ENCODE measurements at regions not wholly inside any gene's neighbourhood (a gene's known extent, or its start where the extent isn't known, plus 50 kb on each side); places are given as distances from the start of the nearest gene placed in this dataset.

- Histone ChIP-seq H3K9me2 (ENCODE audit: low read depth, low read length) (no peaks in the 10 kb centered on the region), H3K79me2 (ENCODE audit: insufficient read depth, low read length) (no peaks in the 10 kb centered on the region), H3K9ac (ENCODE audit: low read length) (no peak overlapping the region), H3F3A (ENCODE audit: insufficient read depth, low read length) (no peaks in the 10 kb centered on the region), H3K9me3 (ENCODE audit: low read length) (no peaks in the 10 kb centered on the region), H2AFZ (ENCODE audit: low read length) (no peak overlapping the region), H3K36me3 (ENCODE audit: insufficient read depth, low read length) (no peaks in the 10 kb centered on the region), H4K20me1 (ENCODE audit: insufficient read depth, low read length) (no peaks in the 10 kb centered on the region), H3K4me2 (ENCODE audit: low read length) (no peak overlapping the region), H3K27ac (ENCODE audit: low read depth, low read length, poor library complexity, severe bottlenecking) (no peak overlapping the region), H3K4me1 (ENCODE audit: insufficient read depth, low read length, severe bottlenecking) (no peaks in the 10 kb centered on the region), H3K4me3 (ENCODE audit: low read depth, low read length, poor library complexity, severe bottlenecking) (no peak overlapping the region), H3K27me3 (ENCODE audit: insufficient read depth, low read length) (peaks cover 5% of the 10 kb centered on the region; the same call in 1 of the 2 replicates)
- TF ChIP-seq CTCF (IDR thresholded peaks at IDR 0.05; ENCODE audit: low read length) (no peak), EZH2 (IDR thresholded peaks at IDR 0.05; ENCODE audit: borderline replicate concordance, low read length) (no peak)
Measured at GRCh38 chr17:15081008-15081407, 184.1 kb downstream of the PMP22 start.

- Histone ChIP-seq H3K27ac (ENCODE audit: low read depth, low read length, poor library complexity, severe bottlenecking) (no peak overlapping the region), H2AFZ (ENCODE audit: low read length) (no peak overlapping the region)
Measured at GRCh38 chr17:15078570-15078969, 186.6 kb downstream of the PMP22 start.

GRCh38 chr17:15076991-15077663 is 188.0 kb downstream of the PMP22 start:
- no peaks in the 10 kb centered on the region for H3K27me3 ChIP-seq (ENCODE audit: insufficient read depth, low read length)
- no peak overlapping the region for H3K4me3 ChIP-seq (ENCODE audit: low read depth, low read length, poor library complexity, severe bottlenecking)
- H3K9ac ChIP-seq (ENCODE audit: low read length): no peak overlapping the region
- H3K9me3 ChIP-seq (ENCODE audit: low read length): no peaks in the 10 kb centered on the region
- H3K36me3 ChIP-seq (ENCODE audit: insufficient read depth, low read length): no peaks in the 10 kb centered on the region
- no peak overlapping the region for H2AFZ ChIP-seq (ENCODE audit: low read length)
- no peak for TF ChIP-seq EZH2 (IDR thresholded peaks at IDR 0.05; ENCODE audit: borderline replicate concordance, low read length)
- no peak for TF ChIP-seq CTCF (IDR thresholded peaks at IDR 0.05; ENCODE audit: low read length)
- no peaks in the 10 kb centered on the region for H3F3A ChIP-seq (ENCODE audit: insufficient read depth, low read length)
- H3K79me2 ChIP-seq (ENCODE audit: insufficient read depth, low read length): no peaks in the 10 kb centered on the region
- H3K9me2 ChIP-seq (ENCODE audit: low read depth, low read length): no peaks in the 10 kb centered on the region
- H3K27ac ChIP-seq (ENCODE audit: low read depth, low read length, poor library complexity, severe bottlenecking): no peak overlapping the region
- H4K20me1 ChIP-seq (ENCODE audit: insufficient read depth, low read length): no peaks in the 10 kb centered on the region
- no peak overlapping the region for H3K4me2 ChIP-seq (ENCODE audit: low read length)
- no peaks in the 10 kb centered on the region for H3K4me1 ChIP-seq (ENCODE audit: insufficient read depth, low read length, severe bottlenecking)

More at GRCh38 chr17:15078570-15078969, 186.6 kb downstream of the PMP22 start:
- Histone ChIP-seq H3K27me3 (ENCODE audit: insufficient read depth, low read length) (no peaks in the 10 kb centered on the region), H3K9ac (ENCODE audit: low read length) (no peak overlapping the region), H3K36me3 (ENCODE audit: insufficient read depth, low read length) (no peaks in the 10 kb centered on the region), H3K9me2 (ENCODE audit: low read depth, low read length) (no peaks in the 10 kb centered on the region), H3K4me1 (ENCODE audit: insufficient read depth, low read length, severe bottlenecking) (no peaks in the 10 kb centered on the region), H3K79me2 (ENCODE audit: insufficient read depth, low read length) (no peaks in the 10 kb centered on the region), H3F3A (ENCODE audit: insufficient read depth, low read length) (no peaks in the 10 kb centered on the region), H4K20me1 (ENCODE audit: insufficient read depth, low read length) (no peaks in the 10 kb centered on the region), H3K4me2 (ENCODE audit: low read length) (no peak overlapping the region), H3K9me3 (ENCODE audit: low read length) (no peaks in the 10 kb centered on the region), H3K4me3 (ENCODE audit: low read depth, low read length, poor library complexity, severe bottlenecking) (no peak overlapping the region)
- no peak for TF ChIP-seq CTCF (IDR thresholded peaks at IDR 0.05; ENCODE audit: low read length)
- no peak for TF ChIP-seq EZH2 (IDR thresholded peaks at IDR 0.05; ENCODE audit: borderline replicate concordance, low read length)
